ENCODE measurements at regions not wholly inside any gene's neighbourhood (a gene's known extent, or its start where the extent isn't known, plus 50 kb on each side); places are given as distances from the start of the nearest gene placed in this dataset.

DNA sequence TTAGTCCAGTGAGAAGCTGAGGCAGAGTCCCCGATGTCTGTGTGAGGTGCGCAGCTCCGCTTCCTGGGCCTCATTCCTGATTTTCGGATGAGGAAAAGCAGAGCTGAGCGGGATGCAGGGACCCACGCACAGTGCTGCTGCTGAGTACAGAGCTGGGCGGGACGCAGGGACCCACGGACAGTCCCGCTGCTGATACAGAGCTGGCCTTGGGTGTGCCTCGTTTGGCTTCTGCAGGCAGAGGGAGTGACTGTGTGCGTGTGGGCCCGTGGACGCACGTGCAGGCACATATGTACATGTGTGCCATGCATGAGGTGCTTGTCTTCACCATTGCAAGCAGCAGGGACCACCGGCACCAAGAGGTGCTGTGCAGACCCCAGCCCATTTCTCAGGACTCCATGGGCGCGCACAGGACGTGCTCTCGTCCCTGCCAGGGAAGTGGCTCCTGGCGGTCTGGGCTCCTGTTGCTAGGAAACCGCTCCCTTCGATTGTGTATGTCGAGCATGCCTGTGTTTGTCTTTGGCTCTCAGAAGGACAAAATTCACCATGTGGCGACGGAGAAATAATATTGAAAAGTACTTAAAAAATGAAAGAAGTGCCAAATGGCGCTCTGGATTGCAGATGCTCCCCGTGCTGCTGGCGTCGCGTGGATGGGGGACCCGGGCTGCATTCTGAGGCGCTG is 303.8 kb upstream of the MKI67 start:
- Histone ChIP-seq H4K20me1 (ENCODE audit: insufficient read depth) (no peaks in the 10 kb centered on the region), H3K27me3 (ENCODE audit: insufficient read depth, low read depth, low read length) (no peaks in the 10 kb centered on the region), H3K4me2 (ENCODE audit: low read length) (no peak overlapping the region), H3K9me2 (ENCODE audit: insufficient read depth, low read length) (no peaks in the 10 kb centered on the region), H3K9me3 (ENCODE audit: low read length) (no peaks in the 10 kb centered on the region), H3F3A (ENCODE audit: insufficient read depth, low read length, poor library complexity, severe bottlenecking) (no peaks in the 10 kb centered on the region), H3K27ac (ENCODE audit: low read length) (no peak overlapping the region), H3K9ac (ENCODE audit: low read length) (no peak overlapping the region), H3K79me2 (replicated peaks; ENCODE audit: insufficient read depth, low read length) (no peaks in the 10 kb centered on the region), H2AFZ (ENCODE audit: low read depth, low read length) (no peak overlapping the region), H3K36me3 (ENCODE audit: insufficient read depth, low read length) (no peaks in the 10 kb centered on the region), H3K4me3 (ENCODE audit: low read length) (no peak overlapping the region)
- no peak for TF ChIP-seq EP300 (conservative IDR thresholded peaks at IDR 0.05; ENCODE audit: poor library complexity, severe bottlenecking)
- no peak for TF ChIP-seq MXI1 (conservative IDR thresholded peaks at IDR 0.05; ENCODE audit: poor library complexity, severe bottlenecking)
- TF ChIP-seq POLR2AphosphoS5 (IDR thresholded peaks at IDR 0.05) = no peak
- TF ChIP-seq RAD21 (conservative IDR thresholded peaks at IDR 0.05) = no peak
- TF ChIP-seq SMC3 (conservative IDR thresholded peaks at IDR 0.05; ENCODE audit: poor library complexity) = no peak
- TF ChIP-seq, protein P1, sequence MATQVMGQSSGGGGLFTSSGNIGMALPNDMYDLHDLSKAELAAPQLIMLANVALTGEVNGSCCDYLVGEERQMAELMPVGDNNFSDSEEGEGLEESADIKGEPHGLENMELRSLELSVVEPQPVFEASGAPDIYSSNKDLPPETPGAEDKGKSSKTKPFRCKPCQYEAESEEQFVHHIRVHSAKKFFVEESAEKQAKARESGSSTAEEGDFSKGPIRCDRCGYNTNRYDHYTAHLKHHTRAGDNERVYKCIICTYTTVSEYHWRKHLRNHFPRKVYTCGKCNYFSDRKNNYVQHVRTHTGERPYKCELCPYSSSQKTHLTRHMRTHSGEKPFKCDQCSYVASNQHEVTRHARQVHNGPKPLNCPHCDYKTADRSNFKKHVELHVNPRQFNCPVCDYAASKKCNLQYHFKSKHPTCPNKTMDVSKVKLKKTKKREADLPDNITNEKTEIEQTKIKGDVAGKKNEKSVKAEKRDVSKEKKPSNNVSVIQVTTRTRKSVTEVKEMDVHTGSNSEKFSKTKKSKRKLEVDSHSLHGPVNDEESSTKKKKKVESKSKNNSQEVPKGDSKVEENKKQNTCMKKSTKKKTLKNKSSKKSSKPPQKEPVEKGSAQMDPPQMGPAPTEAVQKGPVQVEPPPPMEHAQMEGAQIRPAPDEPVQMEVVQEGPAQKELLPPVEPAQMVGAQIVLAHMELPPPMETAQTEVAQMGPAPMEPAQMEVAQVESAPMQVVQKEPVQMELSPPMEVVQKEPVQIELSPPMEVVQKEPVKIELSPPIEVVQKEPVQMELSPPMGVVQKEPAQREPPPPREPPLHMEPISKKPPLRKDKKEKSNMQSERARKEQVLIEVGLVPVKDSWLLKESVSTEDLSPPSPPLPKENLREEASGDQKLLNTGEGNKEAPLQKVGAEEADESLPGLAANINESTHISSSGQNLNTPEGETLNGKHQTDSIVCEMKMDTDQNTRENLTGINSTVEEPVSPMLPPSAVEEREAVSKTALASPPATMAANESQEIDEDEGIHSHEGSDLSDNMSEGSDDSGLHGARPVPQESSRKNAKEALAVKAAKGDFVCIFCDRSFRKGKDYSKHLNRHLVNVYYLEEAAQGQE (IDR thresholded peaks at IDR 0.05; ENCODE audit: borderline replicate concordance) = no peak
- TF ChIP-seq, protein P2, sequence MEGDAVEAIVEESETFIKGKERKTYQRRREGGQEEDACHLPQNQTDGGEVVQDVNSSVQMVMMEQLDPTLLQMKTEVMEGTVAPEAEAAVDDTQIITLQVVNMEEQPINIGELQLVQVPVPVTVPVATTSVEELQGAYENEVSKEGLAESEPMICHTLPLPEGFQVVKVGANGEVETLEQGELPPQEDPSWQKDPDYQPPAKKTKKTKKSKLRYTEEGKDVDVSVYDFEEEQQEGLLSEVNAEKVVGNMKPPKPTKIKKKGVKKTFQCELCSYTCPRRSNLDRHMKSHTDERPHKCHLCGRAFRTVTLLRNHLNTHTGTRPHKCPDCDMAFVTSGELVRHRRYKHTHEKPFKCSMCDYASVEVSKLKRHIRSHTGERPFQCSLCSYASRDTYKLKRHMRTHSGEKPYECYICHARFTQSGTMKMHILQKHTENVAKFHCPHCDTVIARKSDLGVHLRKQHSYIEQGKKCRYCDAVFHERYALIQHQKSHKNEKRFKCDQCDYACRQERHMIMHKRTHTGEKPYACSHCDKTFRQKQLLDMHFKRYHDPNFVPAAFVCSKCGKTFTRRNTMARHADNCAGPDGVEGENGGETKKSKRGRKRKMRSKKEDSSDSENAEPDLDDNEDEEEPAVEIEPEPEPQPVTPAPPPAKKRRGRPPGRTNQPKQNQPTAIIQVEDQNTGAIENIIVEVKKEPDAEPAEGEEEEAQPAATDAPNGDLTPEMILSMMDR (IDR thresholded peaks at IDR 0.05; ENCODE audit: poor library complexity, severe bottlenecking) = no peak
- TF ChIP-seq TAF1 (IDR thresholded peaks at IDR 0.05; ENCODE audit: low read depth) = no peak
- no peak for TF ChIP-seq EZH2 (IDR thresholded peaks at IDR 0.05; ENCODE audit: borderline replicate concordance, insufficient read depth, low read length, poor library complexity, severe bottlenecking)

- Histone ChIP-seq H4K20me1 (ENCODE audit: insufficient read depth) (no peaks in the 10 kb centered on the region), H3K4me3 (ENCODE audit: low read length) (no peak overlapping the region), H3K4me2 (ENCODE audit: low read length) (no peak overlapping the region), H3K79me2 (replicated peaks; ENCODE audit: insufficient read depth, low read length) (no peaks in the 10 kb centered on the region), H3F3A (ENCODE audit: insufficient read depth, low read length, poor library complexity, severe bottlenecking) (no peaks in the 10 kb centered on the region), H3K9me3 (ENCODE audit: low read length) (no peaks in the 10 kb centered on the region), H3K9me2 (ENCODE audit: insufficient read depth, low read length) (no peaks in the 10 kb centered on the region), H2AFZ (ENCODE audit: low read depth, low read length) (no peak overlapping the region), H3K27ac (ENCODE audit: low read length) (no peak overlapping the region), H3K36me3 (ENCODE audit: insufficient read depth, low read length) (no peaks in the 10 kb centered on the region), H3K27me3 (ENCODE audit: insufficient read depth, low read depth, low read length) (no peaks in the 10 kb centered on the region), H3K9ac (ENCODE audit: low read length) (no peak overlapping the region)
- no peak for TF ChIP-seq POLR2AphosphoS5 (IDR thresholded peaks at IDR 0.05)
- no peak for TF ChIP-seq EZH2 (IDR thresholded peaks at IDR 0.05; ENCODE audit: borderline replicate concordance, insufficient read depth, low read length, poor library complexity, severe bottlenecking)
- TF ChIP-seq EP300 (conservative IDR thresholded peaks at IDR 0.05; ENCODE audit: poor library complexity, severe bottlenecking) = no peak
- TF ChIP-seq MXI1 (conservative IDR thresholded peaks at IDR 0.05; ENCODE audit: poor library complexity, severe bottlenecking) = no peak
- TF ChIP-seq, protein P1 (IDR thresholded peaks at IDR 0.05; ENCODE audit: borderline replicate concordance) = no peak
- TF ChIP-seq TAF1 (IDR thresholded peaks at IDR 0.05; ENCODE audit: low read depth) = no peak
- TF ChIP-seq, protein P2 (IDR thresholded peaks at IDR 0.05; ENCODE audit: poor library complexity, severe bottlenecking) = no peak
- no peak for TF ChIP-seq RAD21 (conservative IDR thresholded peaks at IDR 0.05)
- TF ChIP-seq SMC3 (conservative IDR thresholded peaks at IDR 0.05; ENCODE audit: poor library complexity) = no peak
Observed at GRCh38 chr10:128431083-128431482, 304.9 kb upstream of the MKI67 start.
